Left lung (tissue), 4 donors: ENCODE measurements at regions not wholly inside any gene's neighbourhood (a gene's known extent, or its start where the extent isn't known, plus 50 kb on each side); places are given as distances from the start of the nearest gene placed in this dataset.

Source experiments
- ATAC-seq: fragments of 200-7000 bp; cut with Tn5 transposase; one replicate; pipeline ENCODE4 v1.9.1; 2020; ENCODE audit warnings: moderate library complexity
- DNase-seq, 4 donors: peaks; one replicate each; pipeline ENCODE4 v3.0.0-alpha.2; 2013 to 2020
- H3K27ac ChIP-seq, 2 donors: fragments of 200-600 bp; sonication (generic) in 1 of 2; one replicate each; pipeline versions ENCODE4 v1.5.0 to v1.8.0; 2020 to 2021
- H3K27me3 ChIP-seq, 2 donors: fragments of 200-600 bp; sonication (generic) in 1 of 2; one replicate each; pipeline versions ENCODE4 v1.5.0 to v1.8.0; 2020 to 2021
- H3K36me3 ChIP-seq, 2 donors: fragments of 200-600 bp; sonication (generic) in 1 of 2; one replicate each; pipeline versions ENCODE4 v1.5.0 to v1.8.0; 2020 to 2021
- H3K4me1 ChIP-seq, 2 donors: fragments of 200-600 bp; one replicate each; pipeline ENCODE4 v1.8.0; 2021
- H3K4me3 ChIP-seq, 2 donors: fragments of 200-600 bp; sonication (generic) in 1 of 2; one replicate each; pipeline versions ENCODE4 v1.5.0 to v1.8.0; 2020 to 2021; ENCODE audit warnings: mild to moderate bottlenecking in 1 of 2
- H3K9me3 ChIP-seq, 2 donors: fragments of 200-600 bp; sonication (generic) in 1 of 2; one replicate each; pipeline versions ENCODE4 v1.5.0 to v1.8.0; 2020 to 2021
- CTCF ChIP-seq, 2 donors: fragments of 200-600 bp; sonication (generic) in 1 of 2; IDR thresholded peaks; one replicate each; pipeline versions ENCODE4 v1.5.0 to v1.8.0; 2021; ENCODE audit warnings: antibody characterized with exemption in 2 of 2
- intact Hi-C, 2 donors: fragments of 100-400 bp; cut with DNase I; formaldehyde crosslinking; loops; one replicate each; pipeline versions ENCODE4 v1.11.2 to v1.14.2; 2022
- donor health status: DM: no; HTN: yes; CAD: no.
- donor health status: DM: no; HTN: no; CAD: no.

GRCh38 chr17:54727624-54728023, 173.0 kb upstream of the TOM1L1 start:
- Histone ChIP-seq H3K27me3 (no peaks in the 10 kb centered on the region), H3K9me3 (peaks cover 0 to 60% of the 10 kb centered on the region in 2 donors), H3K36me3 (no peaks in the 10 kb centered on the region), H3K27ac (no peak overlapping the region), H3K4me1 (no peaks in the 10 kb centered on the region), H3K4me3 (no peak overlapping the region)
- intact Hi-C loops = no loop called here
- ATAC-seq (no peak), DNase-seq (no peak)
- TF ChIP-seq CTCF (IDR thresholded peaks at IDR 0.05) = no peak

- DNase-seq (no peak), ATAC-seq (no peak)
- TF ChIP-seq CTCF (IDR thresholded peaks at IDR 0.05) = no peak
- Histone ChIP-seq H3K36me3 (no peaks in the 10 kb centered on the region), H3K9me3 (peaks cover 0 to 20% of the 10 kb centered on the region in 2 donors), H3K27ac (no peak overlapping the region), H3K4me3 (no peak overlapping the region), H3K27me3 (no peaks in the 10 kb centered on the region), H3K4me1 (no peaks in the 10 kb centered on the region)
- intact Hi-C loops = no loop called here
These were observed 164.1 kb upstream of the TOM1L1 start for GRCh38 chr17:54736573-54736972.

- Histone ChIP-seq H3K27ac (no peak overlapping the region), H3K36me3 (no peaks in the 10 kb centered on the region), H3K27me3 (no peaks in the 10 kb centered on the region), H3K4me1 (no peaks in the 10 kb centered on the region), H3K9me3 (peaks cover 0 to 3% of the 10 kb centered on the region in 2 donors), H3K4me3 (no peak overlapping the region)
- ATAC-seq (no peak), DNase-seq (no peak)
- intact Hi-C loops = no loop called here
- no peak for TF ChIP-seq CTCF (IDR thresholded peaks at IDR 0.05)
These were observed 162.2 kb upstream of the TOM1L1 start for GRCh38 chr17:54738496-54738895.

GRCh38 chr17:54744750-54745149, 155.9 kb upstream of the TOM1L1 start:
- Histone ChIP-seq H3K36me3 (no peaks in the 10 kb centered on the region), H3K4me3 (no peak overlapping the region), H3K4me1 (no peaks in the 10 kb centered on the region), H3K27ac (no peak overlapping the region), H3K9me3 (peaks cover 0 to 42% of the 10 kb centered on the region in 2 donors), H3K27me3 (no peaks in the 10 kb centered on the region)
- TF ChIP-seq CTCF (IDR thresholded peaks at IDR 0.05) = no peak
- intact Hi-C loops = no loop called here
- ATAC-seq (no peak), DNase-seq (no peak)

GRCh38 chr17:54745239-54745638, 155.4 kb upstream of the TOM1L1 start:
- Histone ChIP-seq H3K27me3 (no peaks in the 10 kb centered on the region), H3K4me3 (no peak overlapping the region), H3K4me1 (no peaks in the 10 kb centered on the region), H3K36me3 (no peaks in the 10 kb centered on the region), H3K27ac (no peak overlapping the region), H3K9me3 (peaks cover 0 to 44% of the 10 kb centered on the region in 2 donors)
- TF ChIP-seq CTCF (IDR thresholded peaks at IDR 0.05) = no peak
- DNase-seq = no peak
- intact Hi-C loops = no loop called here
- no peak for ATAC-seq
